H1 (cell line): ENCODE measurements at regions not wholly inside any gene's neighbourhood (a gene's known extent, or its start where the extent isn't known, plus 50 kb on each side); places are given as distances from the start of the nearest gene placed in this dataset.

ENCODE experiments used
- CTCF ChIA-PET: fragments of 300-600 bp; sonication (Branson Sonifier 250); formaldehyde crosslinking; loops from one replicate; lab custom pipeline; 2021; ENCODE audit not compliant: partially characterized antibody; lab: Charles Lee
- POLR2A ChIA-PET: fragments of 300-600 bp; sonication (Branson Sonifier 250); formaldehyde crosslinking; loops from one replicate; lab custom pipeline; 2021; ENCODE audit warnings: inconsistent platforms; ENCODE audit not compliant: partially characterized antibody; lab: Charles Lee
- DNase-seq, 2 experiments: peaks; one replicate each; pipeline versions ENCODE4 v3.0.0 to v3.0.0-alpha.2; 2010 to 2022; ENCODE audit warnings: low spot score in 2 of 2, low read depth in 1 of 2, mixed read lengths in 1 of 2
- FAIRE-seq: peaks from 2 replicates; lab custom pipeline; 2011; peaks lifted over from hg19 to GRCh38; lab: Jason Lieb, UNC
- H2AFZ ChIP-seq: 2 replicates; pipeline ENCODE4 v1.8.1; 2012; ENCODE audit warnings: low read length, inconsistent platforms
- H2AK5ac ChIP-seq: 2 replicates; pipeline ENCODE4 v1.6.1; 2013; ENCODE audit warnings: low read depth, low read length
- H2BK120ac ChIP-seq: replicated peaks from 2 replicates; pipeline ENCODE3; 2013; ENCODE audit warnings: low read depth, low read length, inconsistent platforms
- H2BK12ac ChIP-seq: 2 replicates; pipeline ENCODE4 v1.6.1; 2013; ENCODE audit warnings: low read depth, low read length
- H2BK15ac ChIP-seq: 2 replicates; pipeline ENCODE4 v1.6.1; 2013; ENCODE audit warnings: low read length
- H2BK20ac ChIP-seq: 2 replicates; pipeline ENCODE4 v1.6.1; 2013; ENCODE audit warnings: low read length
- H2BK5ac ChIP-seq: 2 replicates; pipeline ENCODE4 v1.6.1; 2013; ENCODE audit warnings: low read depth, low read length
- H3K14ac ChIP-seq: 2 replicates; pipeline ENCODE4 v1.6.1; 2013; ENCODE audit warnings: inconsistent platforms; ENCODE audit not compliant: insufficient read length
- H3K18ac ChIP-seq: 2 replicates; pipeline ENCODE4 v1.6.1; 2013; ENCODE audit warnings: low read length; ENCODE audit errors: extremely low read depth
- H3K23ac ChIP-seq: 2 replicates; pipeline ENCODE4 v1.6.1; 2013; ENCODE audit warnings: inconsistent platforms; ENCODE audit not compliant: insufficient read length
- H3K23me2 ChIP-seq: 2 replicates; pipeline ENCODE4 v1.6.1; 2013; ENCODE audit warnings: low read depth, low read length
- H3K27ac ChIP-seq: 2 replicates; pipeline ENCODE4 v1.6.1; 2011; ENCODE audit warnings: low read depth, low read length, inconsistent platforms
- H3K27me3 ChIP-seq, 4 experiments: replicated peaks in 1 of 4; 1 replicate in 1 of 4; 2 replicates in 3 of 4; pipeline versions ENCODE4 v1.6.1 to v1.8.1; 2011 to 2013; ENCODE audit warnings: low read length in 3 of 4, mild to moderate bottlenecking in 3 of 4, inconsistent platforms in 2 of 4, mixed read lengths in 2 of 4, moderate library complexity in 1 of 4; ENCODE audit not compliant: control insufficient read depth in 3 of 4, insufficient read depth in 3 of 4; ENCODE audit errors: extremely low read depth in 1 of 4
- H3K36me3 ChIP-seq, 4 experiments: 2 replicates each; pipeline versions ENCODE4 v1.6.1 to v1.8.1; 2011 to 2013; ENCODE audit warnings: mild to moderate bottlenecking in 4 of 4, low read length in 3 of 4, moderate library complexity in 2 of 4, control low read depth in 1 of 4, inconsistent platforms in 1 of 4; ENCODE audit not compliant: insufficient read depth in 4 of 4, control insufficient read depth in 2 of 4
- H3K4ac ChIP-seq: replicated peaks from 2 replicates; pipeline ENCODE3; 2013; ENCODE audit warnings: low read length, low read depth, mixed read lengths, inconsistent platforms; ENCODE audit not compliant: insufficient read length
- H3K4me1 ChIP-seq, 4 experiments: replicated peaks in 1 of 4; 1 replicate in 1 of 4; 2 replicates in 3 of 4; pipeline versions ENCODE4 v1.6.1 to v1.8.1; 2011 to 2013; ENCODE audit warnings: low read length in 3 of 4, inconsistent platforms in 2 of 4, mixed read lengths in 1 of 4; ENCODE audit not compliant: insufficient read depth in 4 of 4, control insufficient read depth in 3 of 4
- H3K4me2 ChIP-seq, 2 experiments: 2 replicates each; pipeline versions ENCODE4 v1.6.1 to v1.8.1; 2011 to 2013; ENCODE audit warnings: low read depth in 2 of 2, low read length in 2 of 2, control low read depth in 1 of 2, inconsistent platforms in 1 of 2, mild to moderate bottlenecking in 1 of 2; ENCODE audit not compliant: insufficient read depth in 1 of 2
- H3K4me3 ChIP-seq, 4 experiments: fragments of 200-600, 300-600 bp in 1 of 4; sonication (generic), shearing (Covaris generic), sonication (Bioruptor Twin) in 1 of 4; 2 replicates each; pipeline versions ENCODE4 v1.5.1 to v1.8.1; 2011 to 2016; ENCODE audit warnings: low read length in 4 of 4, low read depth in 3 of 4, control low read depth in 2 of 4, inconsistent platforms in 2 of 4, mild to moderate bottlenecking in 2 of 4, mixed read lengths in 1 of 4, moderate library complexity in 1 of 4; ENCODE audit not compliant: insufficient read depth in 2 of 4; ENCODE audit errors: extremely low read depth in 1 of 4
- H3K56ac ChIP-seq: replicated peaks from 2 replicates; pipeline ENCODE3; 2013; ENCODE audit warnings: low read depth, mild to moderate bottlenecking, mixed read lengths, low read length, inconsistent platforms; ENCODE audit not compliant: insufficient read length
- H3K79me1 ChIP-seq: 2 replicates; pipeline ENCODE4 v1.6.1; 2013; ENCODE audit warnings: low read depth, low read length, control low read depth
- H3K79me2 ChIP-seq, 2 experiments: 2 replicates each; pipeline versions ENCODE4 v1.6.1 to v1.8.1; 2012 to 2013; ENCODE audit warnings: low read length in 2 of 2, mild to moderate bottlenecking in 2 of 2, inconsistent platforms in 1 of 2; ENCODE audit not compliant: insufficient read depth in 2 of 2, control insufficient read depth in 1 of 2
- H3K9ac ChIP-seq, 4 experiments: replicated peaks in 1 of 4; 1 replicate in 1 of 4; 2 replicates in 3 of 4; pipeline versions ENCODE4 v1.6.1 to v1.8.1; 2011 to 2013; ENCODE audit warnings: low read depth in 3 of 4, low read length in 3 of 4, control low read depth in 2 of 4, mild to moderate bottlenecking in 2 of 4, moderate library complexity in 2 of 4, inconsistent platforms in 1 of 4; ENCODE audit errors: extremely low read depth in 1 of 4
- H3K9me3 ChIP-seq, 2 experiments: 2 replicates each; pipeline versions ENCODE4 v1.6.1 to v1.8.1; 2012 to 2013; ENCODE audit warnings: mild to moderate bottlenecking in 2 of 2, moderate library complexity in 2 of 2, control low read depth in 1 of 2, inconsistent platforms in 1 of 2, low read depth in 1 of 2, low read length in 1 of 2, mixed read lengths in 1 of 2; ENCODE audit not compliant: insufficient read depth in 2 of 2
- H4K20me1 ChIP-seq, 2 experiments: replicated peaks in 1 of 2; 2 replicates each; pipeline versions ENCODE3 to v1.8.1; 2011 to 2013; ENCODE audit warnings: inconsistent platforms in 2 of 2, low read length in 2 of 2, mild to moderate bottlenecking in 1 of 2; ENCODE audit not compliant: insufficient read depth in 2 of 2, control insufficient read depth in 1 of 2
- H4K5ac ChIP-seq: 2 replicates; pipeline ENCODE4 v1.6.1; 2013; ENCODE audit warnings: low read length, low read depth, mixed read lengths, inconsistent platforms; ENCODE audit not compliant: insufficient read length
- H4K8ac ChIP-seq: 2 replicates; pipeline ENCODE4 v1.8.0; 2013; ENCODE audit warnings: mild to moderate bottlenecking, moderate library complexity, low read length, inconsistent platforms; ENCODE audit not compliant: insufficient read depth; ENCODE audit errors: extremely low read depth
- H4K91ac ChIP-seq: replicated peaks from 2 replicates; pipeline ENCODE3; 2013; ENCODE audit warnings: low read length, mixed read lengths, inconsistent platforms; ENCODE audit not compliant: insufficient read length
- BACH1 ChIP-seq: IDR thresholded peaks from 2 replicates; pipeline ENCODE4 v1.6.1; 2012; ENCODE audit warnings: low read length, improper control_type of control experiment
- MAFK ChIP-seq: IDR thresholded peaks from 2 replicates; pipeline ENCODE4 v1.6.1; 2012; ENCODE audit warnings: low read depth, mild to moderate bottlenecking, improper control_type of control experiment, low read length
- TCF12 ChIP-seq: IDR thresholded peaks from 2 replicates; pipeline ENCODE4 v1.6.1; 2011; ENCODE audit warnings: low read depth, mild to moderate bottlenecking, low read length
- USF2 ChIP-seq: IDR thresholded peaks from 2 replicates; pipeline ENCODE4 v1.6.1; 2011; ENCODE audit warnings: low read length, improper control_type of control experiment
- WGBS, 2 experiments: shearing (Covaris generic) in 1 of 2; methylation state at CpG; one replicate each; pipeline versions ENCODE4 v1.1.6 to v1.1.7; 2013 to 2015; ENCODE audit warnings: low lambda C conversion rate in 2 of 2, mixed read lengths in 2 of 2, inconsistent platforms in 1 of 2, low coverage in 1 of 2, missing lambda C conversion rate in 1 of 2; ENCODE audit not compliant: insufficient replicate concordance in 2 of 2, insufficient coverage in 1 of 2, insufficient read length in 1 of 2; ENCODE audit errors: extremely low coverage in 1 of 2, missing lambda C conversion rate in 1 of 2; 5-methylcytosine and 5-hydroxymethylcytosine counted together

- FAIRE-seq, result no peak
- TF ChIP-seq BACH1, result no peak
- TF ChIP-seq USF2, result no peak
- TF ChIP-seq TCF12, result no peak
- no peak for TF ChIP-seq MAFK
- TF ChIP-seq, all 59 proteins: peak for 0
- H2BK120ac ChIP-seq, result no peak overlapping the region
Observed at GRCh38 chr13:61857198-61857597, 441.5 kb upstream of the PCDH20 start.

More at GRCh38 chr13:61857198-61857597, 441.5 kb upstream of the PCDH20 start:
- no peak overlapping the region for H2AFZ ChIP-seq
- no peak overlapping the region for H3K4me2 ChIP-seq
- no peaks in the 10 kb centered on the region for H3K36me3 ChIP-seq
- H3K79me1 ChIP-seq, result no peaks in the 10 kb centered on the region
- H2BK12ac ChIP-seq, result no peak overlapping the region
- no peak overlapping the region for H3K18ac ChIP-seq
- H3K9me3 ChIP-seq, result peaks cover 0 to 2% of the 10 kb centered on the region in 2 experiments; a peak in 1 of 4 replicates
- H2BK5ac ChIP-seq, result no peak overlapping the region
- no peaks in the 10 kb centered on the region for H4K20me1 ChIP-seq
- H3K4me1 ChIP-seq, result no peaks in the 10 kb centered on the region
- H3K4me3 ChIP-seq, result no peak overlapping the region
- H3K23me2 ChIP-seq, result no peaks in the 10 kb centered on the region
- no peak overlapping the region for H3K27ac ChIP-seq
- H3K9ac ChIP-seq, result no peak overlapping the region
- no peak overlapping the region for H3K4ac ChIP-seq
- ChIA-PET POLR2A (no interaction called here), CTCF (interaction anchor here (1.6 kb wide), 1 partner anchor 24 kb away, joined by 5 read pairs; no protein-coding TSS in a partner anchor)
- no peak for DNase-seq
- H2AK5ac ChIP-seq, result no peak overlapping the region
- no peak overlapping the region for H4K5ac ChIP-seq
- no peaks in the 10 kb centered on the region for H3K27me3 ChIP-seq
- no peak overlapping the region for H2BK15ac ChIP-seq
- no peak overlapping the region for H3K14ac ChIP-seq
- H2BK20ac ChIP-seq, result no peak overlapping the region
- WGBS, 2 experiments, result 98% methylated on average over 3 of the region's 3 CpGs; no CpG with 5 or more reads in 1 of the 2 experiments
- no peak overlapping the region for H4K91ac ChIP-seq
- H4K8ac ChIP-seq, result no peak overlapping the region
- no peaks in the 10 kb centered on the region for H3K79me2 ChIP-seq
- H3K56ac ChIP-seq, result no peak overlapping the region
- H3K23ac ChIP-seq, result no peak overlapping the region
